Type B pancreatic cell (in vitro differentiated cells): ENCODE measurements at regions not wholly inside any gene's neighbourhood (a gene's known extent, or its start where the extent isn't known, plus 50 kb on each side); places are given as distances from the start of the nearest gene placed in this dataset.

ENCODE experiments used
- DNase-seq: peaks from one replicate; pipeline ENCODE4 v3.0.0; 2021; ENCODE audit warnings: mixed read lengths; ENCODE audit not compliant: unreplicated experiment; ENCODE audit errors: extremely low spot score
- H3K27ac Mint-ChIP-seq: 2 replicates; pipeline ENCODE4 v1.8.0; 2021; ENCODE audit warnings: mild to moderate bottlenecking, mixed read lengths
- H3K27me3 Mint-ChIP-seq: 2 replicates; pipeline ENCODE4 v1.8.0; 2021; ENCODE audit warnings: mixed read lengths
- H3K36me3 Mint-ChIP-seq: 2 replicates; pipeline ENCODE4 v1.8.0; 2021; ENCODE audit warnings: mixed read lengths
- H3K4me1 Mint-ChIP-seq: one replicate; pipeline ENCODE4 v1.8.0; 2021; ENCODE audit warnings: mixed read lengths; ENCODE audit not compliant: unreplicated experiment
- H3K4me3 Mint-ChIP-seq: 2 replicates; pipeline ENCODE4 v1.8.0; 2021; ENCODE audit warnings: mild to moderate bottlenecking, mixed read lengths
- H3K9me3 Mint-ChIP-seq: 2 replicates; pipeline ENCODE4 v1.8.0; 2021; ENCODE audit warnings: mixed read lengths
- CTCF ChIP-seq: fragments of 200-600 bp; sonication (generic); conservative IDR thresholded peaks from 2 replicates; pipeline ENCODE4 v1.5.0; 2021; ENCODE audit warnings: antibody characterized with exemption, mild to moderate bottlenecking

GRCh38 chr12:114981036-114981435 is 297.1 kb upstream of the TBX3 start:
- H3K27me3 Mint-ChIP-seq: peaks cover 11% of the 10 kb centered on the region
- H3K4me1 Mint-ChIP-seq: peaks cover 5% of the 10 kb centered on the region
- DNase-seq: no peak
- TF ChIP-seq CTCF: no peak
- H3K27ac Mint-ChIP-seq: no peak overlapping the region
- H3K36me3 Mint-ChIP-seq: no peaks in the 10 kb centered on the region
- H3K9me3 Mint-ChIP-seq: peaks cover 10% of the 10 kb centered on the region
- H3K4me3 Mint-ChIP-seq: no peak overlapping the region

GRCh38 chr12:114976959-114977358 is 293.0 kb upstream of the TBX3 start:
- H3K36me3 Mint-ChIP-seq: no peaks in the 10 kb centered on the region
- DNase-seq: no peak
- TF ChIP-seq CTCF: no peak
- no peak overlapping the region for H3K4me3 Mint-ChIP-seq
- peaks cover 5% of the 10 kb centered on the region for H3K4me1 Mint-ChIP-seq
- H3K27me3 Mint-ChIP-seq: peaks cover 3% of the 10 kb centered on the region
- peaks cover 5% of the 10 kb centered on the region for H3K9me3 Mint-ChIP-seq
- H3K27ac Mint-ChIP-seq: no peak overlapping the region

- DNase-seq: no peak
- Mint-ChIP-seq H3K9me3 (peaks cover 5% of the 10 kb centered on the region), H3K36me3 (no peaks in the 10 kb centered on the region), H3K4me3 (no peak overlapping the region), H3K27me3 (peaks cover 3% of the 10 kb centered on the region), H3K4me1 (peaks cover 4% of the 10 kb centered on the region), H3K27ac (no peak overlapping the region)
- TF ChIP-seq CTCF: no peak
Measured at GRCh38 chr12:114976372-114976771, 292.4 kb upstream of the TBX3 start.

- Mint-ChIP-seq H3K4me1 (no peaks in the 10 kb centered on the region), H3K9me3 (peaks cover 5% of the 10 kb centered on the region), H3K36me3 (no peaks in the 10 kb centered on the region), H3K4me3 (no peak overlapping the region), H3K27ac (no peak overlapping the region), H3K27me3 (peaks cover 3% of the 10 kb centered on the region)
- TF ChIP-seq CTCF: no peak
- DNase-seq: no peak
Measured at GRCh38 chr12:114975640-114976310, 291.8 kb upstream of the TBX3 start.

GRCh38 chr12:114974826-114975639 is 291.1 kb upstream of the TBX3 start:
- H3K36me3 Mint-ChIP-seq: no peaks in the 10 kb centered on the region
- H3K4me3 Mint-ChIP-seq: no peak overlapping the region
- no peak for TF ChIP-seq CTCF
- no peaks in the 10 kb centered on the region for H3K4me1 Mint-ChIP-seq
- H3K27me3 Mint-ChIP-seq: peaks cover 3% of the 10 kb centered on the region
- no peak for DNase-seq
- H3K9me3 Mint-ChIP-seq: peaks cover 5% of the 10 kb centered on the region
- no peak overlapping the region for H3K27ac Mint-ChIP-seq
